Right lobe of liver (tissue), 6 donors: ENCODE measurements at regions not wholly inside any gene's neighbourhood (a gene's known extent, or its start where the extent isn't known, plus 50 kb on each side); places are given as distances from the start of the nearest gene placed in this dataset.

Source experiments
- ATAC-seq, 4 donors: fragments of 200-7000 bp; cut with Tn5 transposase; one replicate each; pipeline ENCODE4 v1.9.1; 2020; ENCODE audit warnings: mild to moderate bottlenecking in 4 of 4, moderate library complexity in 4 of 4
- DNase-seq, 3 donors: peaks; one replicate each; pipeline ENCODE4 v3.0.0-alpha.2; 2020
- H3K27ac ChIP-seq, 3 donors: fragments of 200-600 bp; one replicate each; pipeline ENCODE4 v1.8.0; 2022
- H3K27me3 ChIP-seq, 2 donors: fragments of 200-600 bp; one replicate each; pipeline ENCODE4 v1.8.0; 2022
- H3K36me3 ChIP-seq, 4 donors: fragments of 200-600 bp; sonication (generic) in 1 of 4; one replicate each; pipeline versions ENCODE4 v1.5.1 to v1.8.0; 2017 to 2022; ENCODE audit warnings: control low read depth in 1 of 4
- H3K4me1 ChIP-seq, 4 donors: fragments of 200-600 bp; sonication (generic) in 1 of 4; one replicate each; pipeline versions ENCODE4 v1.5.1 to v1.8.0; 2017 to 2022; ENCODE audit warnings: control low read depth in 1 of 4
- H3K4me3 ChIP-seq, 3 donors: fragments of 200-600 bp; one replicate each; pipeline ENCODE4 v1.8.0; 2022
- H3K9me3 ChIP-seq, 4 donors: fragments of 200-600 bp; sonication (generic) in 1 of 4; one replicate each; pipeline versions ENCODE4 v1.5.1 to v1.8.0; 2017 to 2022; ENCODE audit warnings: control low read depth in 1 of 4
- CTCF ChIP-seq, 4 donors: fragments of 200-600 bp in 3 of 4; fragments of 450-650 bp in 1 of 4; IDR thresholded peaks; one replicate each; pipeline versions ENCODE4 v1.5.1 to v1.8.0; 2016 to 2022; ENCODE audit warnings: antibody characterized with exemption in 4 of 4, mild to moderate bottlenecking in 2 of 4
- POLR2A ChIP-seq: fragments of 450-650 bp; IDR thresholded peaks from one replicate; pipeline ENCODE4 v1.6.1; 2017; ENCODE audit warnings: antibody characterized with exemption, mild to moderate bottlenecking
- whole genome bisulfite sequencing: methylation state at CpG from one replicate; pipeline ENCODE4 v1.1.6; 2018; ENCODE audit warnings: low coverage, low lambda C conversion rate; ENCODE audit not compliant: insufficient coverage; ENCODE audit errors: missing lambda C conversion rate; 5-methylcytosine and 5-hydroxymethylcytosine counted together
- intact Hi-C, 2 donors: fragments of 100-400 bp; cut with DNase I; formaldehyde crosslinking; loops; one replicate each; pipeline versions ENCODE4 v1.11.2 to v1.14.1; 2022
- donor health status: DM: no; HTN: yes; CAD: no.
- donor health status: DM: no; HTN: no; CAD: no.
- donor health status: DM: no; HTN: no; CAD: no.
- donor health status: DM: no; HTN: yes; CAD: no.
- donor health status: DM: no; HTN: yes; CAD: no.

DNA sequence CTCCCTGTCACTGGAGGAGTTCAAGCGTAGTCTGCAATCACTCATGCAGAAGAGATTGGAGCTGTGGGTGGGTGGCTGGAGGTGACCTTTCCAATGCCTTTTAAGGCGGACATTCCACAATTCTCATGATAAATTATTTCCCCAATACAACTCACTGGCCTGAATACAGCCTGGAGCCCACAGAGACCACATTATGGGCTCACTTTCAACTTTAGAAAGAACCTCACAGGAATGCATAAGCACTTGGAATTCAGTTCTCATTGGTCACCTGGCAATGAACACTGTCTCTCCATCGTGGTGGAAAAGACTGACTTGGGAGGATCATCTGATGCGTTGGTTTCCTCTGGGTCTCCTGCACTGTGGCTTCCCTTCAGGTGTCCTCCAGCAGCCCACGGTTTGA, 151.8 kb upstream of the KCND3 start:
- DNase-seq = no peak
- Histone ChIP-seq H3K4me3 (no peak overlapping the region), H3K36me3 (no peaks in the 10 kb centered on the region), H3K9me3 (no peaks in the 10 kb centered on the region), H3K27ac (no peak overlapping the region), H3K4me1 (peaks cover 0 to 14% (median 4%) of the 10 kb centered on the region in 4 donors), H3K27me3 (no peaks in the 10 kb centered on the region)
- 48% methylated on average over 3 of the region's 5 CpGs for WGBS
- TF ChIP-seq CTCF (IDR thresholded peaks at IDR 0.05) (no peak), POLR2A (no peak)
- intact Hi-C loops = no loop called here
- no peak for ATAC-seq

GRCh38 chr1:112141923-112142322, 152.5 kb upstream of the KCND3 start:
- Histone ChIP-seq H3K9me3 (no peaks in the 10 kb centered on the region), H3K36me3 (no peaks in the 10 kb centered on the region), H3K4me1 (peaks cover 0 to 14% (median 4%) of the 10 kb centered on the region in 4 donors), H3K4me3 (no peak overlapping the region), H3K27me3 (no peaks in the 10 kb centered on the region), H3K27ac (no peak overlapping the region)
- intact Hi-C loops = no loop called here
- WGBS = 52% methylated on average over 4 of the region's 4 CpGs
- ATAC-seq (no peak), DNase-seq (no peak)
- TF ChIP-seq POLR2A = no peak
- TF ChIP-seq CTCF (IDR thresholded peaks at IDR 0.05) = no peak

DNA sequence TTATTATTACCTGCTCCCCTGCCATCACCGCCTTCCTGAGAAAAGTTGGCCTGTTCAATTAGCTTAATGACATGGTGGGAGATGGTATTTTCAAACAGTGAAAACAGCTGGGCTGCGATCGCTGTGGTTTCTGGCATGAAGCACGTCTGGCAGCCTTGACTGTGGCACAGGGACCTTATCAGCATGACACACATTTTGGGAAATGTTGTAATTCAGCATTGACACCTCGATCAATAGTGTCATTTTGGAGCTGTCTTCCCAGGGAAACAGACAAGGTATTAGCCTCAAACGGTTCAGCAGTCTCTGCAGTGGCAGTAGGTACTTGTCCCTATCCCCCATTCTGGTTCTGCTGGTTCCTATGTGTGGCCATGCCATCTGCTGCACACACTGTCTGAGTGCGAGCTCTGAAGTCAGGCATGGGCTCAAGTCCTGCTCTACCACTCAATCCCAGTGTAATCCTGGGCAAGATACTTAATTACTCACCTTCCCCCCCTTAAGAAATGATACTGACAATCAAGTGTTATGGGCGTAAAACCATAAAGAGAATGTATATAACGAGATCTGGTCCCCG, 154.5 kb upstream of the KCND3 start:
- Histone ChIP-seq H3K9me3 (no peaks in the 10 kb centered on the region), H3K27ac (no peak overlapping the region), H3K36me3 (no peaks in the 10 kb centered on the region), H3K4me1 (peaks cover 0 to 14% (median 4%) of the 10 kb centered on the region in 4 donors), H3K27me3 (no peaks in the 10 kb centered on the region), H3K4me3 (no peak overlapping the region)
- DNase-seq (peak in 2 of 3 donors; percentile 64 to 71), ATAC-seq (peak; percentile 83 to 93 (median 91))
- intact Hi-C loops = no loop called here
- TF ChIP-seq POLR2A = no peak
- TF ChIP-seq CTCF (IDR thresholded peaks at IDR 0.05) = no peak
- WGBS = 46% methylated on average over 8 of the region's 10 CpGs

DNA sequence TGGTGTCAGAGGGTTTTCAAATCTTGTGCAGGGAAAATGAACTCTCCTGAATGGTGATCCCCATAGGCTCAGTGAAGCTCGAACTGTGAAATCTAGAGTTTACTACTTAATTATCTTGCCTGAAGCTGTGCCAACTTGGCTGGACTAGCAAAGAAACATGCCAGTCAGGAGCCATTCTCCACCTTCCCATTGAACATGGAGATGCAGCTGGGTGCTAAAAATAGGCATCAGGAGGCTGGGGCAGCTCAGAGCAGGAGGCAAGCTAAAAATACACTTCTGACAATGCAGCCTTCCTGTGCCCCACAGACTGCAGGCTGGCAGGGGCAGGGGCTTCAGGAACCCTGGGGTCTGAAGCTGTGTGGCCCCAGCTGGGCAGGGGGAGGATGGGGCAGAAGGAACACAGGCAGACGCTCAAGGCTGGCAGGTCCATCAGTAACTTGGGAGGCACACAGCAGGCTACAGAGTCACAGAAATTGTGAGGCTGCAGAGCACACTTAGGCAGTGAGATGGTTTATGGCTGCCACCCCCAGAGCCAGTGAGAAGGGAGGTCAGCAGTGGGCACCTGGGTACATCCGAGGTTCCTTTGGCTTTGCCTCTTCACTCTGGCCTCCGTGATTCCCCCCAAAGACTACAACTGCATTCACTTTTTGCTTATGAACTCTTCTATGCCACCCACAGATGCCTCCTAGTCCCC, 155.4 kb upstream of the KCND3 start:
- DNase-seq (no peak), ATAC-seq (peak in 1 of 4 donors; percentile 21)
- Histone ChIP-seq H3K4me3 (no peak overlapping the region), H3K27me3 (no peaks in the 10 kb centered on the region), H3K9me3 (no peaks in the 10 kb centered on the region), H3K27ac (no peak overlapping the region), H3K4me1 (peaks cover 0 to 14% (median 4%) of the 10 kb centered on the region in 4 donors), H3K36me3 (no peaks in the 10 kb centered on the region)
- WGBS = 19% methylated on average over 2 of the region's 4 CpGs
- intact Hi-C loops = no loop called here
- no peak for TF ChIP-seq CTCF (IDR thresholded peaks at IDR 0.05)
- no peak for TF ChIP-seq POLR2A
